Peyer's patch (tissue), 4 donors: ENCODE measurements at regions not wholly inside any gene's neighbourhood (a gene's known extent, or its start where the extent isn't known, plus 50 kb on each side); places are given as distances from the start of the nearest gene placed in this dataset.

Experiments used
- DNase-seq, 3 donors: peaks; one replicate each; pipeline ENCODE4 v3.0.0-alpha.2; 2017 to 2019
- H3K27ac ChIP-seq, 4 donors: fragments of 200-600 bp; sonication (generic); one replicate each; pipeline ENCODE4 v1.5.1; 2016 to 2019
- H3K27me3 ChIP-seq, 2 donors: fragments of 200-600 bp; sonication (generic); one replicate each; pipeline ENCODE4 v1.5.1; 2019
- H3K36me3 ChIP-seq, 3 donors: fragments of 200-600 bp; sonication (generic); one replicate each; pipeline ENCODE4 v1.5.1; 2016 to 2019
- H3K4me1 ChIP-seq, 4 donors: fragments of 200-600 bp; sonication (generic); one replicate each; pipeline ENCODE4 v1.5.1; 2016 to 2019
- H3K4me3 ChIP-seq, 4 donors: fragments of 200-600 bp; sonication (generic); 1 replicate in 3 of 4; 2 replicates in 1 of 4; pipeline ENCODE4 v1.5.1; 2016 to 2019; ENCODE audit warnings: mild to moderate bottlenecking in 1 of 4
- H3K9me3 ChIP-seq, 4 donors: fragments of 200-600 bp; sonication (generic); one replicate each; pipeline ENCODE4 v1.5.1; 2016 to 2019; ENCODE audit warnings: mild to moderate bottlenecking in 1 of 4
- CTCF ChIP-seq, 6 experiments: fragments of 450-650 bp in 4 of 6; fragments of 200-600 bp in 2 of 6; sonication (generic) in 1 of 6; IDR thresholded peaks; one replicate each; pipeline ENCODE4 v1.5.1; 2017 to 2019; ENCODE audit warnings: antibody characterized with exemption in 6 of 6, mild to moderate bottlenecking in 3 of 6, moderate library complexity in 1 of 6
- POLR2A ChIP-seq, 2 donors: fragments of 450-650 bp; IDR thresholded peaks; one replicate each; pipeline ENCODE4 v1.5.1; 2017; ENCODE audit warnings: antibody characterized with exemption in 2 of 2, mild to moderate bottlenecking in 2 of 2, moderate library complexity in 2 of 2

GRCh38 chr15:62476163-62476562 is 311.1 kb upstream of the C2CD4B start:
- H3K9me3 ChIP-seq: no peaks in the 10 kb centered on the region
- H3K36me3 ChIP-seq: no peaks in the 10 kb centered on the region
- no peak overlapping the region for H3K27ac ChIP-seq
- no peak overlapping the region for H3K4me3 ChIP-seq
- H3K4me1 ChIP-seq: no peaks in the 10 kb centered on the region
- H3K27me3 ChIP-seq: no peaks in the 10 kb centered on the region
- DNase-seq: no peak
- TF ChIP-seq POLR2A (IDR thresholded peaks at IDR 0.05) (no peak), CTCF (IDR thresholded peaks at IDR 0.05) (no peak)

GRCh38 chr15:62477929-62478328 is 312.8 kb upstream of the C2CD4B start:
- TF ChIP-seq CTCF (IDR thresholded peaks at IDR 0.05) (no peak), POLR2A (IDR thresholded peaks at IDR 0.05) (no peak)
- Histone ChIP-seq H3K9me3 (no peaks in the 10 kb centered on the region), H3K4me3 (no peak overlapping the region), H3K36me3 (no peaks in the 10 kb centered on the region), H3K27me3 (no peaks in the 10 kb centered on the region), H3K27ac (no peak overlapping the region), H3K4me1 (no peaks in the 10 kb centered on the region)
- no peak for DNase-seq

- H3K9me3 ChIP-seq: no peaks in the 10 kb centered on the region
- TF ChIP-seq POLR2A (IDR thresholded peaks at IDR 0.05) (no peak), CTCF (IDR thresholded peaks at IDR 0.05) (no peak)
- no peak overlapping the region for H3K4me3 ChIP-seq
- H3K27ac ChIP-seq: no peak overlapping the region
- no peaks in the 10 kb centered on the region for H3K36me3 ChIP-seq
- H3K4me1 ChIP-seq: peaks cover 0 to 8% (median 0%) of the 10 kb centered on the region in 4 donors
- no peak for DNase-seq
- no peaks in the 10 kb centered on the region for H3K27me3 ChIP-seq
These were observed 317.8 kb upstream of the C2CD4B start for GRCh38 chr15:62482785-62483429.

- no peak for TF ChIP-seq POLR2A (IDR thresholded peaks at IDR 0.05)
- no peak for TF ChIP-seq CTCF (IDR thresholded peaks at IDR 0.05)
- H3K27ac ChIP-seq: no peak overlapping the region
- DNase-seq: no peak
- no peaks in the 10 kb centered on the region for H3K9me3 ChIP-seq
- no peak overlapping the region for H3K4me3 ChIP-seq
- peaks cover 0 to 8% (median 0%) of the 10 kb centered on the region in 4 donors for H3K4me1 ChIP-seq
- H3K27me3 ChIP-seq: no peaks in the 10 kb centered on the region
- H3K36me3 ChIP-seq: no peaks in the 10 kb centered on the region
These were observed 318.7 kb upstream of the C2CD4B start for GRCh38 chr15:62483814-62484213.

GRCh38 chr15:62485170-62485720 is 320.2 kb upstream of the C2CD4B start:
- peaks cover 0 to 8% (median 0%) of the 10 kb centered on the region in 4 donors for H3K4me1 ChIP-seq
- H3K4me3 ChIP-seq: no peak overlapping the region
- H3K36me3 ChIP-seq: no peaks in the 10 kb centered on the region
- no peak for DNase-seq
- no peaks in the 10 kb centered on the region for H3K27me3 ChIP-seq
- no peak overlapping the region for H3K27ac ChIP-seq
- no peaks in the 10 kb centered on the region for H3K9me3 ChIP-seq
- no peak for TF ChIP-seq CTCF (IDR thresholded peaks at IDR 0.05)
- TF ChIP-seq POLR2A (IDR thresholded peaks at IDR 0.05): no peak
